Spleen (tissue), 7 donors: ENCODE measurements at regions not wholly inside any gene's neighbourhood (a gene's known extent, or its start where the extent isn't known, plus 50 kb on each side); places are given as distances from the start of the nearest gene placed in this dataset.

Experiments
- POLR2A ChIP-seq, 3 donors: fragments of 450-650 bp; IDR thresholded peaks; one replicate each; pipeline ENCODE4 v1.5.1; 2017; ENCODE audit warnings: antibody characterized with exemption in 3 of 3, mild to moderate bottlenecking in 1 of 3
- POLR2AphosphoS5 ChIP-seq, 3 donors: sonication (generic); formaldehyde crosslinking; IDR thresholded peaks; one replicate each; pipeline ENCODE4 v1.5.1; 2017; ENCODE audit warnings: antibody characterized with exemption in 3 of 3
- TF ChIP-seq, protein P1 (sequence below), 11 experiments: fragments of 200-600 bp in 7 of 11; fragments of 450-650 bp in 4 of 11; sonication (generic) in 4 of 11; IDR thresholded peaks in 8 of 11; conservative IDR thresholded peaks in 3 of 11; 1 replicate in 7 of 11; 2 replicates in 4 of 11; pipeline versions ENCODE4 v1.4.0 to v1.8.0; 2016 to 2021; ENCODE audit warnings: antibody characterized with exemption in 11 of 11, inconsistent platforms in 4 of 11, mild to moderate bottlenecking in 1 of 11
- donor health status: DM: no; HTN: no; CAD: no; lungs with moderate emphysema.
- donor health status: DM: no; HTN: no; CAD: no.
- donor health status: DM: no; HTN: no; CAD: no.

DNA sequence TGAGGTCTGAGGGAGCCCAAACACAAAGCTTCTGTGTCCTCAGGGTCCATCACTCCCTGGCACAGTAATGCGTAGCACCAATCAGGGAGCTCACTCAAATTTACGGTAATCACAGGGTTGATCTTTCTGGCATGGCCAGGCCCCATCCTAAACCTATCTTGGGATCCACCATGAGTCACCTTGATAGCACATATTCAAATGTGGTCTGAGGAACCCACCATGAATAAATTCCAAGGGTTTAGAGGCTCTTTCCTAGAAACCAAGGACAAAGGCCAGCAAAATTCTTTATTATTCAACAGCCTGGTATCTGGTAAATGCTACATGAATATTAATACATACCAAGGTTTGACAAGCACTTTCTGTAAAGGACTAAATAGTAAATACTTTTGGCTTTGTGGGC, 254.5 kb downstream of the TLR4 start:
- TF ChIP-seq, protein P1, sequence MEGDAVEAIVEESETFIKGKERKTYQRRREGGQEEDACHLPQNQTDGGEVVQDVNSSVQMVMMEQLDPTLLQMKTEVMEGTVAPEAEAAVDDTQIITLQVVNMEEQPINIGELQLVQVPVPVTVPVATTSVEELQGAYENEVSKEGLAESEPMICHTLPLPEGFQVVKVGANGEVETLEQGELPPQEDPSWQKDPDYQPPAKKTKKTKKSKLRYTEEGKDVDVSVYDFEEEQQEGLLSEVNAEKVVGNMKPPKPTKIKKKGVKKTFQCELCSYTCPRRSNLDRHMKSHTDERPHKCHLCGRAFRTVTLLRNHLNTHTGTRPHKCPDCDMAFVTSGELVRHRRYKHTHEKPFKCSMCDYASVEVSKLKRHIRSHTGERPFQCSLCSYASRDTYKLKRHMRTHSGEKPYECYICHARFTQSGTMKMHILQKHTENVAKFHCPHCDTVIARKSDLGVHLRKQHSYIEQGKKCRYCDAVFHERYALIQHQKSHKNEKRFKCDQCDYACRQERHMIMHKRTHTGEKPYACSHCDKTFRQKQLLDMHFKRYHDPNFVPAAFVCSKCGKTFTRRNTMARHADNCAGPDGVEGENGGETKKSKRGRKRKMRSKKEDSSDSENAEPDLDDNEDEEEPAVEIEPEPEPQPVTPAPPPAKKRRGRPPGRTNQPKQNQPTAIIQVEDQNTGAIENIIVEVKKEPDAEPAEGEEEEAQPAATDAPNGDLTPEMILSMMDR (IDR thresholded peaks at IDR 0.05 in 8 of 11, conservative IDR thresholded peaks at IDR 0.05 in 3 of 11) = no peak
- TF ChIP-seq POLR2A (IDR thresholded peaks at IDR 0.05) (no peak), POLR2AphosphoS5 (IDR thresholded peaks at IDR 0.05) (no peak)
